Globus pallidus (tissue), 1 donor: ENCODE measurements at regions not wholly inside any gene's neighbourhood (a gene's known extent, or its start where the extent isn't known, plus 50 kb on each side); places are given as distances from the start of the nearest gene placed in this dataset.

Source experiments
- DNase-seq: peaks from one replicate; pipeline ENCODE4 v3.0.0-alpha.2; 2015; ENCODE audit warnings: low spot score

DNA sequence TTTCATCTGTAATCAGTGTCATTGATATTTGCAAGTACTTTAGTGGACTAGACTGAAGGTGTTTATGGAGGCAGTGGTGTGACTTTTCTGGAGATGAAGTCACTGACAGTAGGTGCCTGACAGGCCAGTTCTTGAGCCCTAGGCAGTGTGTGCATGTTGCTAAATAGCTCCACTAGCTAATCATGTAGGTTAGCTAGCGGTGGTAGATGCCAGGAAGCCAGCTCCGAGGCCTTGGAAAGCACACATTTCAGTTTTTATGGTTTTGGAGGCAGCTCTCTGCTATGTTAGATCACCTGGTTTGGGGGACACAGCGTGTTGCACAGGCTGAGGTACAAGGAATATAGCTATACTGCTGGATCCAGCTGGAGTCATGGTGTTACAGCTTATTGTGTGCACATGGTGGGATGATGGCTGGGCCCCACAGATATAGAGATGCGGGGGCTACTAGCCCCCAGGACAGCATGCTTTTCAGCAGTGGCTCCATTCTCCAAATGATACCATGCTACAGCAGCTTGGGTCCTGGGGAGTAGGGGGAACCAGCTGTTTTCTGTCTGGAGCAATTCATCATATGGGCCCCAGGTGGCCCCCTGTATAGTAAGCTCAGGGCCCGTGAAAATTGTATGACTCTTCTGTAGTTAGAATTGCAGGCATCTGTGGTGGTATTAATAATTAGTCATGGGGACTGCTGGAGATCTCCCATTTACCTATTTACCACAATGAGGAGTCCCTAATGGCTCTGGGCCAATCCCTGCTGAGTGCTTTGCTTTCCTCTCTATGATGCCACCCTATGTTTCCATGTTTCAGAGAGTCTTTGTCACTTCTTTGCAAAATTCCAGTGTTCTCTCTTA is 367.2 kb upstream of the LMO3 start:
- DNase-seq, result no peak

DNA sequence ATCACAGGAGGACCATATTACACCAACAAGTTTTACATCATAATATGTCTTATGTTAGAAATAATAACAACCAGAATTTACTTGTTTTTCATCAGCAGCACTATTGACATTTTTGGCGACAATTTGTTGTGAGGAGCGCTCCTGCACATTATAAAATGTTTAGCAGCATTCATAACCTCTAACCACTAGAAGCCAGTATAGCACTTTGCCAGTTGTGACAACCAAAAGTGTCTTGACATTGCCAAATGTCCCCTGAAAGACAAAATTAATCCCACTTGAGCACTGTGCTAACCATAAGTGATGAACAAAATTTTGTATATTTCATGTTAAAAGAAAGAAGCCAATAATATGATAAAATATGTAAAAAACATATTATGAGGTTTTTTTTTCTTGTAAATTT is 356.9 kb upstream of the LMO3 start:
- DNase-seq, result no peak

- DNase-seq, result no peak
Observed at GRCh38 chr12:16955083-16955657, 349.2 kb upstream of the LMO3 start.

DNA sequence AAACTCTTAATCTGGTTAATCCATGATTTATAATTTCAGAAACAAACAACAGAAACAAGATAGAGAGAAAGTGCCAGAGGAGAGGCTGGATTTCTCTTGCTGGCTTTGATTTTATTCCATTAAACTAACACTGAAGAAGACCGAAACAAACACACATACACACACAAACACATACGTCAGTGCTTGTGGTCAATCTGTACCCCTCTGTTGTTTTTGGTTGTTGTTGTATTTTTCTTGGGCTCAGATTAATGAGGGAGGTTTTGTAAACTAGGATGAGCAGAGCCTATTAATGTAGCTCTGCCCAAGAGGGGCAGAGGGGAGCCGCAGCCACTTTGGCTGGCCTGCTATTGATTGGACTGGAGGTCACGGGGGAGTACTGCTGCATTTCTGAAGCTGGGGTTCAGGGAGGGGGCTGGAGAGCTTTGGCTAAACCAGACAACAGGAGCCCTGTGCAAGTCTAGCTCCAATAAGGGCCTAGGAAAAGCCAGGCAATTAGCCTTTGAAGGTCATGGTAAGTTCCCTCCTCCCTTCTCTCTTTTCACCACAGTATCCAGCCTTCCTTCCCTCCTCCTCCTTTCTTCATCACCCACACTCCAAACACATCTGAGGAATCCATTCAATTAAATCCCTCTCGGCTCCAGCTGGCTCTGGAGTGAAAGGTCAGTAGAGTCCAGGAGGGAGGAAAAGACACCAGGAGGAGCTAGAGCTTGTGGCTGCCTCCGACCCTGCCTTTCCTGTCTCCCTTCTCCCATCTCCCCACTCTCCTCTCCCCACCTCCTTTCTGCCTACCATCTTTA is 344.1 kb upstream of the LMO3 start:
- no peak for DNase-seq

- DNase-seq, result no peak
Observed at GRCh38 chr12:16949371-16949770, 343.4 kb upstream of the LMO3 start.

GRCh38 chr12:16946704-16947103 is 340.7 kb upstream of the LMO3 start:
- DNase-seq, result no peak

DNA sequence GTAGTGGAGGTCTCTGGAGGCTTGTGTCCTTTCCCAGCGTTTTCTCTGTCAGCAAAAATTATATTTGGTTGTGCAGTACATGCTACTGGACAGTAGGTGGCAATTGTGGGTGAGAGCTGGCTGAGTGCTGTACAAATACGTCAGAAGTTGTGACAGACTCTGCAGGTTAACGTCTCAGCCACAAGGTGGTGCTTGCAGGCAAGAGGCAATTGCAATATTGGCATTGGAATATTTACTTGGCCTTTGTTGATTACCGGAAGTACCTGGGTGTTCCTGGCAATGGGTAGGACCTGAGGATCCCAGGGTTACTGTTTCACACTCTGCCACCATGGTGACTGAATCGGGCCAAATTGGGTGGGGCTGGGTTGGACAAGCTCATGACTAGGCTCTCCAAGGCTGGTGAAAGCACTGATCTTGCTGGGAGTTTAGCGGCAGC is 333.9 kb upstream of the LMO3 start:
- DNase-seq, result no peak

DNA sequence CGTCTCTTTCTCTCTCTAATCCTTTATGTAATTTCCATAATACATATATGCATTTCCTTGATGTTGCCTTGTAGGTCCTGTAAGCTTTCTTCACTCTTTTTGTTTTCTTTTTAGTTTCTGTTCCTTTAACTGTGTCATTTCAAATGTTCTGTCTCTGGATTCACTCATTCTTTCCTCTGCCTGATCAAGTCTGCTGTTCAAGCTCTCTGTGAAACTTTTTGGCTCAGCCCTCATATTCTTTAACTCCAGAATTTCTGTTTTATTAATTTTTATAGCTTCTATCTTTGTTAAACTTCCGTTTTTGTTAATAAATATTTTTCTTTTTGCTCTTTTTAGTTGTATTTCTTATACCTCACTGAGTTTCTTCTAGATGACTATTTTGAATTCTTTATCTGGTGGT is 321.3 kb upstream of the LMO3 start:
- DNase-seq, result no peak

DNA sequence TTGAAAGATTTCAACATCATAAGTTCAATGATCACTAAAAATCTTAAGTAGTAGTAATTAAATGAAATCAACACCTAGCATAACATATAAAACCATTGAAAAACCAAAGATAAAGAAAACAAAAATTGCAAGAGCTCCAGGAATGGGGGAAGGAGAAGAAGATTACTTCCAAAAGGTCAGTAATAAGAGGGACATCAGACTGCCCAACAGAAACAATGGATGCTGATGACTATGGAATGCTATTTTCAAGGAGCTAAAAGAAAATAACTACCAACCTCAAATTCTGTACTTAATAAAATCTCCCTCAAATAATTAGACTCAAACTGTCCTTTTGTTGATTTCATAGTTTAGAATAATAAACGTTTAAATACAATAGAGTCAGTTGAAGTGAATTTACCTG is 314.5 kb upstream of the LMO3 start:
- no peak for DNase-seq

- DNase-seq, result no peak
Observed at GRCh38 chr12:16919551-16919950, 313.6 kb upstream of the LMO3 start.

GRCh38 chr12:16914853-16915252 is 308.9 kb upstream of the LMO3 start:
- no peak for DNase-seq

DNA sequence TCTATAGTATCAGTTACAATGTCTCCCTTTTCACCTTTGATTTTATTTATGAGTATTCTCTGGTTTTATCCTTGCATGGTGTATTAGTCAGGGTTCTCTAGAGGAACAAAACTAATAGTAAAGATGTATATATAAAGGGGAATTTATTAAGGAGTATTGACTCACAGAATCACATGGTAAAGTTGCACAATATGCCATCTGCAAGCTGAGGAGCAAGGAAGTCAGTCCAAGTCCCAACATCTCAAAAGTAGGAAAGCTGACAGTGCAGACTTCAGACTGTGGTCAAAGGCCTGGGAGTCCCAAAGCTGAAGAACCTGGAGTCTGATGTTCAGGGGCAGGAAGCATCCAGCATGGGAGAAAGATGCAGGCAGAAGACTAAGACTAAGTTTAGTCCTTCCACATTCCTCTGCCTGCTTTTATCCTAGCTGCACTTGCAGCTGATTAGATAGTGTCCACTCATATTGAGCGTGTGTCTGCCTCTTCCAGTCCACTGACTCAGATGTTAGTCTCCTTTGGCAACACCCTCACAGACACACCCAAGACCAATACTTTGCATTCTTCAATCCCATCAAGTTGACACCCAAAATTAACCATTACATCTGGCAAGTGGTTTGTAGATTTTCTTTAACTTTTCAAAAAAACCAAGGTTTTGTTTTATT is 308.0 kb upstream of the LMO3 start:
- no peak for DNase-seq

- no peak for DNase-seq
Observed at GRCh38 chr12:16901946-16902345, 296.0 kb upstream of the LMO3 start.

GRCh38 chr12:16893426-16893825 is 287.5 kb upstream of the LMO3 start:
- no peak for DNase-seq

DNA sequence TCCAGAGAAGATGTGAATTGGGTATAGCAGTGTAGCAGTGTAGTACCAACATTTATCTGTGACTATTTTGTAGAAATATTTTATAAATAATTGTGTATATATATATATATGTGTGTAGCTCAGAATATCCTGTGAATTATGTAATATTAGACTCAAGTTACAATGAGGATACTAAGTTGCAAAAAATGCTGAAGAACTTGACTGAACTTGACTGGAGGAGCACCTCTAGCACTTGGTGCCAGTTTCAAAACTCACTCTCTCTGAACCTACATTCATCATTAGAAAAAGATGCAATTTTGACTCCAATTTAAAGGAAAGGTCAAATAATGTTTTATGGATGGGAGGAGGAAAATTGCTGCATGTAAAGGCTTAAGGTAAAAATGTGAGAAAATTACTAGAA is 285.7 kb upstream of the LMO3 start:
- no peak for DNase-seq

GRCh38 chr12:16884819-16885218 is 278.9 kb upstream of the LMO3 start:
- no peak for DNase-seq

- no peak for DNase-seq
Observed at GRCh38 chr12:16884056-16884455, 278.1 kb upstream of the LMO3 start.

- DNase-seq, result no peak
Observed at GRCh38 chr12:16881986-16882570, 276.1 kb upstream of the LMO3 start.

- no peak for DNase-seq
Observed at GRCh38 chr12:16880864-16881285, 274.9 kb upstream of the LMO3 start.

- DNase-seq, result no peak
Observed at GRCh38 chr12:16870845-16871244, 264.9 kb upstream of the LMO3 start.

- no peak for DNase-seq
Observed at GRCh38 chr12:16863742-16864141, 257.8 kb upstream of the LMO3 start.

GRCh38 chr12:16857456-16857923 is 251.5 kb upstream of the LMO3 start:
- no peak for DNase-seq
